ENCODE measurements at regions not wholly inside any gene's neighbourhood (a gene's known extent, or its start where the extent isn't known, plus 50 kb on each side); places are given as distances from the start of the nearest gene placed in this dataset.

- Histone ChIP-seq H2BK5ac (ENCODE audit: insufficient read length, low read length) (no peak overlapping the region), H3K14ac (ENCODE audit: insufficient read depth, low read length) (no peak overlapping the region), H3K79me1 (ENCODE audit: insufficient read depth, low read depth, low read length, poor library complexity, severe bottlenecking) (no peaks in the 10 kb centered on the region), H3T11ph (ENCODE audit: low read length) (no peak overlapping the region), H3K9me3 (ENCODE audit: control insufficient read depth, low read depth, low read length) (no peaks in the 10 kb centered on the region), H2BK12ac (ENCODE audit: insufficient read length, low read depth, low read length) (no peak overlapping the region), H3K9ac (ENCODE audit: extremely low read depth, insufficient read length, low read length) (no peak overlapping the region), H4K20me1 (ENCODE audit: control insufficient read depth, insufficient read depth, insufficient read length) (no peaks in the 10 kb centered on the region), H2AFZ (ENCODE audit: low read length) (no peak overlapping the region), H3K27ac (ENCODE audit: insufficient read length, low read depth, low read length) (no peak overlapping the region), H3K27me3 (ENCODE audit: insufficient read depth, low read length) (no peaks in the 10 kb centered on the region), H2BK120ac (ENCODE audit: low read depth, low read length, poor library complexity, severe bottlenecking) (no peak overlapping the region), H3K23ac (ENCODE audit: insufficient read length, low read depth, low read length) (no peak overlapping the region), H2BK20ac (ENCODE audit: low read depth, low read length, poor library complexity, severe bottlenecking) (no peak overlapping the region), H3K23me2 (ENCODE audit: insufficient read length, low read depth, low read length, poor library complexity, severe bottlenecking) (no peaks in the 10 kb centered on the region), H3K4me1 (ENCODE audit: insufficient read depth, low read length) (0 out of 2 replicates have a peak, but pooled peaks cover 3% of the 10 kb centered on the region), H4K5ac (ENCODE audit: insufficient read length, low read depth, low read length) (no peak overlapping the region), H4K91ac (ENCODE audit: insufficient read length, low read depth, low read length) (no peak overlapping the region), H3K18ac (ENCODE audit: insufficient read length, low read depth, low read length) (no peak overlapping the region), H4K8ac (replicated peaks; ENCODE audit: insufficient read length, low read depth, low read length) (no peak overlapping the region), H3K4me2 (ENCODE audit: insufficient read depth, insufficient read length, low read length) (no peak overlapping the region), H3K56ac (ENCODE audit: insufficient read length, low read depth, low read length) (no peak overlapping the region), H3K4ac (ENCODE audit: low read depth, low read length) (no peak overlapping the region), H2BK15ac (ENCODE audit: low read depth, low read length) (no peak overlapping the region), H2AK5ac (ENCODE audit: insufficient read length, low read length) (no peak overlapping the region), H3K79me2 (ENCODE audit: insufficient read depth, low read length) (no peaks in the 10 kb centered on the region)
- Mint-ChIP-seq H3K4me3 (no peak overlapping the region), H3K4me1 (peaks cover 21 to 24% of the 10 kb centered on the region in 2 experiments), H3K36me3 (ENCODE audit: insufficient read depth in 1 of 3, low read depth in 3 of 3) (no peaks in the 10 kb centered on the region; a peak in 1 of 7 replicates), H3K27me3 (ENCODE audit: low read depth) (no peaks in the 10 kb centered on the region), H3K27ac (no peak overlapping the region; a peak in 1 of 7 replicates), H3K9me3 (no peaks in the 10 kb centered on the region; a peak in 1 of 5 replicates)
- TF ChIP-seq CTCF (conservative IDR thresholded peaks at IDR 0.05): no peak
- DNase-seq: no peak
- no CpG with 5 or more reads among the region's 4 CpGs for WGBS (ENCODE audit: extremely low coverage, insufficient read length, low lambda C conversion rate)
Observed at GRCh38 chr2:173773076-173773475, 192.1 kb downstream of the SP3 start.
